Small intestine (tissue), 7 donors: ENCODE measurements at regions not wholly inside any gene's neighbourhood (a gene's known extent, or its start where the extent isn't known, plus 50 kb on each side); places are given as distances from the start of the nearest gene placed in this dataset.
A peak's percentile ranks its signal among the peaks of the same experiment; 100 is the strongest.

ENCODE experiments used
- DNase-seq, 2 donors: peaks; one replicate each; pipeline versions ENCODE4 v3.0.0 to v3.0.0-alpha.2; 2013
- FAIRE-seq: peaks from 2 replicates; lab custom pipeline; 2012; peaks lifted over from hg19 to GRCh38; lab: Jason Lieb, UNC
- H3K27ac ChIP-seq, 3 donors: one replicate each; pipeline ENCODE4 v1.5.1; 2013; ENCODE audit warnings: low read length in 2 of 3, mild to moderate bottlenecking in 2 of 3, control low read depth in 1 of 3, inconsistent platforms in 1 of 3, low read depth in 1 of 3, moderate library complexity in 1 of 3
- H3K27me3 ChIP-seq, 3 donors: one replicate each; pipeline ENCODE4 v1.6.1; 2013; ENCODE audit warnings: low read length in 3 of 3, inconsistent platforms in 1 of 3; ENCODE audit not compliant: control insufficient read depth in 3 of 3, insufficient read depth in 3 of 3
- H3K36me3 ChIP-seq, 3 donors: one replicate each; pipeline ENCODE4 v1.6.1; 2013; ENCODE audit warnings: low read length in 3 of 3, inconsistent platforms in 1 of 3, low read depth in 1 of 3, mild to moderate bottlenecking in 1 of 3, moderate library complexity in 1 of 3; ENCODE audit not compliant: control insufficient read depth in 3 of 3, insufficient read depth in 2 of 3
- H3K4me1 ChIP-seq, 3 donors: one replicate each; pipeline ENCODE4 v1.6.1; 2013; ENCODE audit warnings: low read length in 2 of 3, inconsistent platforms in 1 of 3, low read depth in 1 of 3, mild to moderate bottlenecking in 1 of 3, moderate library complexity in 1 of 3; ENCODE audit not compliant: control insufficient read depth in 3 of 3, insufficient read depth in 2 of 3
- H3K4me3 ChIP-seq, 3 donors: one replicate each; pipeline ENCODE4 v1.5.1; 2013; ENCODE audit warnings: low read length in 3 of 3, control low read depth in 1 of 3, inconsistent platforms in 1 of 3, low read depth in 1 of 3, mild to moderate bottlenecking in 1 of 3, moderate library complexity in 1 of 3
- H3K9me3 ChIP-seq, 2 donors: one replicate each; pipeline ENCODE4 v1.6.1; 2013; ENCODE audit warnings: low read depth in 1 of 2, low read length in 1 of 2; ENCODE audit not compliant: control insufficient read depth in 2 of 2, insufficient read depth in 1 of 2
- WGBS, 3 donors: extraction: QIAGEN DNeasy Blood & Tissue Kit; methylation state at CpG; one replicate each; pipeline ENCODE4 v1.1.7; 2013; 5-methylcytosine and 5-hydroxymethylcytosine counted together
- donor health status: healthy with polysubstance abuse.
- donor health status: control.
- donor health status: control.
- donor health status: Bipolar disorder and iron deficiency.
- donor health status: healthy.

DNA sequence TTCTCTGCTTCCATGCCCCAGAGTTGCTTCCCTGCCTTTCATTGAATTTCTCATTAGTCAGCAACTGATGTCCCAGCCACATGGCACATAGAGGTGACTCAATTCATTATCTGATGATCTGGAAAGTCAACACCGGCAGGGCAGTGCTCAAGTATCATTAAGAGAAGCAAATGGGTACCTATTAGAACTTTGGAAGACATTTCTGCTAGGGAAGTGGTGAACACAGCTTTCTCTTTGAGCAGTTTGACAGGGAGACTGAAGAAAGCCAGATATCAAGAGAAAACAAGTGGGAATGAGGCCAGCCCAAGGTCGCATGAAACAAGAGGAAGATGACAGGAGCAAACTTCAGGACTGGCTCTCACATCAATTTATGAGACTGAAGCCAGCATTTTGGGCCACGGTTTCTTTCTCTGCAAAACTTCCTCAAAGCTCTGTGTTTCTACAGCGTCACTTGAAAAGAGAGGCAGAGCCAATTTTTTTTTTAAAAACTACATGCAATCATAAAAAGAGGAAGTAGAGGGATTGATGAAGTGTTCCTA is 108.3 kb upstream of the RPS6KA3 start:
- H3K27me3 ChIP-seq, result no peaks in the 10 kb centered on the region
- FAIRE-seq (no peak), DNase-seq (peak; percentile 37 to 80)
- no peak overlapping the region for H3K4me3 ChIP-seq
- no peaks in the 10 kb centered on the region for H3K9me3 ChIP-seq
- 13 to 37% (median 18%) methylated on average over 4 of the region's 4 CpGs for WGBS, 3 donors
- H3K36me3 ChIP-seq, result no peaks in the 10 kb centered on the region
- peak overlapping the region in 2 of 3 donors; percentile 32 to 71 for H3K27ac ChIP-seq
- peaks cover 0 to 6% (median 0%) of the 10 kb centered on the region in 3 donors for H3K4me1 ChIP-seq

GRCh38 chrX:20374450-20374849 is 107.7 kb upstream of the RPS6KA3 start:
- WGBS, 3 donors, result 17 to 53% (median 51%) methylated on average over 4 of the region's 4 CpGs
- H3K4me3 ChIP-seq, result no peak overlapping the region
- FAIRE-seq (no peak), DNase-seq (no peak)
- H3K27me3 ChIP-seq, result no peaks in the 10 kb centered on the region
- peaks cover 0 to 6% (median 0%) of the 10 kb centered on the region in 3 donors for H3K4me1 ChIP-seq
- no peaks in the 10 kb centered on the region for H3K36me3 ChIP-seq
- H3K9me3 ChIP-seq, result no peaks in the 10 kb centered on the region
- peak overlapping the region in 1 of 3 donors; percentile 27 for H3K27ac ChIP-seq

DNA sequence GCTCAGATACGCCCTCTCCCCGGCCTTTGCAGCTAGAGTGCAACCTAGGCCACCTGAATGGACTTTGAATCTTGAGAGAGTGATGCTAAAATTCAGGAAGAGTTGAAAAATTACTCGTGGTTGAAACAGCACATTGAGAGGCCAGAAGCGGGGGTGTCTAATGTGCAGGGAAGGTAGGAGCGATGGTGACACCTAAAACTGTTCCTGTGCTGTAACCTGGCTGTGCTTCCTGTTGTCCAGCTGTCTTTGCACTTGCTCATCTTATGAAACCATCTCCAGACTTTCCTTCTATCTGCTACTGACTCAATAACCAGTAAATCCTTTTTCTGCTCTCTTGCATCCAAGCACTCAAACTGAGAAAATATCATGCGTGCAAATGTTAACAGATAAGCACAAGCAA is 106.4 kb upstream of the RPS6KA3 start:
- Histone ChIP-seq H3K27me3 (no peaks in the 10 kb centered on the region), H3K4me1 (no peaks in the 10 kb centered on the region), H3K4me3 (no peak overlapping the region), H3K27ac (no peak overlapping the region), H3K9me3 (no peaks in the 10 kb centered on the region), H3K36me3 (no peaks in the 10 kb centered on the region)
- DNase-seq, result no peak
- 23 to 53% (median 41%) methylated on average over 6 of the region's 6 CpGs for WGBS, 3 donors
- no peak for FAIRE-seq

GRCh38 chrX:20372533-20372932 is 105.8 kb upstream of the RPS6KA3 start:
- WGBS, 3 donors, result 26 to 66% (median 31%) methylated on average over 1 of the region's 1 CpG
- no peak overlapping the region for H3K4me3 ChIP-seq
- no peaks in the 10 kb centered on the region for H3K9me3 ChIP-seq
- FAIRE-seq (no peak), DNase-seq (peak in 1 of 2 donors; percentile 16)
- no peaks in the 10 kb centered on the region for H3K36me3 ChIP-seq
- H3K4me1 ChIP-seq, result no peaks in the 10 kb centered on the region
- H3K27ac ChIP-seq, result no peak overlapping the region
- no peaks in the 10 kb centered on the region for H3K27me3 ChIP-seq

- Histone ChIP-seq H3K36me3 (no peaks in the 10 kb centered on the region), H3K4me1 (no peaks in the 10 kb centered on the region), H3K9me3 (no peaks in the 10 kb centered on the region), H3K27me3 (no peaks in the 10 kb centered on the region), H3K4me3 (no peak overlapping the region), H3K27ac (no peak overlapping the region)
- 59 to 92% (median 82%) methylated on average over 3 of the region's 3 CpGs for WGBS, 3 donors
- FAIRE-seq (no peak), DNase-seq (no peak)
These were observed 102.8 kb upstream of the RPS6KA3 start for GRCh38 chrX:20369468-20369867.

GRCh38 chrX:20364238-20364637 is 97.5 kb upstream of the RPS6KA3 start:
- DNase-seq (no peak), FAIRE-seq (no peak)
- Histone ChIP-seq H3K36me3 (no peaks in the 10 kb centered on the region), H3K9me3 (no peaks in the 10 kb centered on the region), H3K27me3 (no peaks in the 10 kb centered on the region), H3K27ac (no peak overlapping the region), H3K4me1 (peaks cover 0 to 22% (median 9%) of the 10 kb centered on the region in 3 donors), H3K4me3 (no peak overlapping the region)
- 83 to 90% (median 84%) methylated on average over 4 of the region's 4 CpGs for WGBS, 3 donors

DNA sequence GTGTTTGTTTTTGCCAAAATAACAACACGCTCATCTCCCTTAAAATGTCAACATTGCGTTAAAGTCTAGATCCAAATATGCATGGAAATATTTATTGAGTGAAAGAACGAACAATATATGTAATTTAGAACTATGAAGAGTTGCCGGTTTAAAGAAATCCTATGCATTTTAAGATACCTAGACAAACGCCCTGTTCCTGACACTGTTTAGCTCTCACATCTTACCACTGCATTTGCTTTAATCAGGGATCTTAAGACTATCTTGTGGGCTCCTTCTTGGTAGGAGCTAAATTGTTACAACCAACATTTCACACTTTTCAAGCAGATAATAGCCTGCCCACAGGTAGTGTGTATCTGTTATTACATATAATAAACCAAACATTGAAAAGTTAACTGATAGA is 96.6 kb upstream of the RPS6KA3 start:
- Histone ChIP-seq H3K36me3 (no peaks in the 10 kb centered on the region), H3K4me1 (peaks cover 0 to 22% (median 9%) of the 10 kb centered on the region in 3 donors), H3K27ac (peak overlapping the region in 2 of 3 donors; percentile 71 to 74), H3K27me3 (no peaks in the 10 kb centered on the region), H3K9me3 (no peaks in the 10 kb centered on the region), H3K4me3 (no peak overlapping the region)
- WGBS, 3 donors, result 44 to 63% (median 60%) methylated on average over 5 of the region's 5 CpGs
- DNase-seq (no peak), FAIRE-seq (no peak)

- H3K36me3 ChIP-seq, result no peaks in the 10 kb centered on the region
- peak; percentile 47 to 48 for DNase-seq
These were observed 95.9 kb upstream of the RPS6KA3 start for GRCh38 chrX:20362268-20363267.

More at GRCh38 chrX:20362268-20363267, 95.9 kb upstream of the RPS6KA3 start:
- H3K4me3 ChIP-seq, result no peak overlapping the region
- H3K4me1 ChIP-seq, result peaks cover 0 to 22% (median 9%) of the 10 kb centered on the region in 3 donors
- H3K27ac ChIP-seq, result peak overlapping the region in 2 of 3 donors; percentile 74 to 87
- FAIRE-seq, result no peak
- H3K27me3 ChIP-seq, result no peaks in the 10 kb centered on the region
- 30 to 49% (median 44%) methylated on average over 19 of the region's 19 CpGs for WGBS, 3 donors
- no peaks in the 10 kb centered on the region for H3K9me3 ChIP-seq
